IPS DF 4.7 (cell line): ENCODE measurements at regions not wholly inside any gene's neighbourhood (a gene's known extent, or its start where the extent isn't known, plus 50 kb on each side); places are given as distances from the start of the nearest gene placed in this dataset.
"Not testable (repeated sequence)": the region's sequence is repeated elsewhere in the genome, so short reads cannot be mapped to it uniquely, and the experiment has no call there.

Source experiments
- DNase-seq: peaks from one replicate; pipeline ENCODE4 v3.0.0-alpha.2; 2013; ENCODE audit warnings: low spot score; ENCODE audit errors: extremely low read depth

- no peak for DNase-seq
Measured at GRCh38 chr4:154164931-154165839, 326.4 kb downstream of the DCHS2 start.

- no peak for DNase-seq
Measured at GRCh38 chr4:154160519-154161301, 330.9 kb downstream of the DCHS2 start.

- no peak for DNase-seq
Measured at GRCh38 chr4:154158361-154159155, 333.0 kb downstream of the DCHS2 start.

GRCh38 chr4:154152546-154152945, 339.1 kb downstream of the DCHS2 start:
- no peak for DNase-seq

- not testable (repeated sequence) for DNase-seq
Measured at GRCh38 chr4:154149236-154149635, 342.4 kb downstream of the DCHS2 start.

- DNase-seq, result no peak
Measured at GRCh38 chr4:154143720-154144119, 347.9 kb downstream of the DCHS2 start.

GRCh38 chr4:154142664-154143063, 348.9 kb downstream of the DCHS2 start:
- DNase-seq, result no peak

- DNase-seq, result no peak
Measured at GRCh38 chr4:154140869-154141268, 350.7 kb downstream of the DCHS2 start.

- DNase-seq, result no peak
Measured at GRCh38 chr4:154137320-154137905, 348.5 kb upstream of the SFRP2 start.

GRCh38 chr4:154135576-154135975, 346.7 kb upstream of the SFRP2 start:
- no peak for DNase-seq

GRCh38 chr4:154132406-154132805, 343.5 kb upstream of the SFRP2 start:
- no peak for DNase-seq

GRCh38 chr4:154126276-154126675, 337.4 kb upstream of the SFRP2 start:
- DNase-seq, result no peak

- no peak for DNase-seq
Measured at GRCh38 chr4:154125340-154125739, 336.5 kb upstream of the SFRP2 start.

GRCh38 chr4:154124539-154125255, 335.8 kb upstream of the SFRP2 start:
- DNase-seq, result no peak

- DNase-seq, result no peak
Measured at GRCh38 chr4:154123897-154124296, 335.0 kb upstream of the SFRP2 start.

GRCh38 chr4:154120690-154121345, 331.9 kb upstream of the SFRP2 start:
- DNase-seq, result no peak

GRCh38 chr4:154120006-154120676, 331.3 kb upstream of the SFRP2 start:
- DNase-seq, result no peak

GRCh38 chr4:154119317-154119716, 330.4 kb upstream of the SFRP2 start:
- no peak for DNase-seq

- DNase-seq, result not testable (repeated sequence)
Measured at GRCh38 chr4:154117726-154118125, 328.8 kb upstream of the SFRP2 start.
